ENCODE measurements at regions not wholly inside any gene's neighbourhood (a gene's known extent, or its start where the extent isn't known, plus 50 kb on each side); places are given as distances from the start of the nearest gene placed in this dataset.
A peak's percentile ranks its signal among the peaks of the same experiment; 100 is the strongest.

DNA sequence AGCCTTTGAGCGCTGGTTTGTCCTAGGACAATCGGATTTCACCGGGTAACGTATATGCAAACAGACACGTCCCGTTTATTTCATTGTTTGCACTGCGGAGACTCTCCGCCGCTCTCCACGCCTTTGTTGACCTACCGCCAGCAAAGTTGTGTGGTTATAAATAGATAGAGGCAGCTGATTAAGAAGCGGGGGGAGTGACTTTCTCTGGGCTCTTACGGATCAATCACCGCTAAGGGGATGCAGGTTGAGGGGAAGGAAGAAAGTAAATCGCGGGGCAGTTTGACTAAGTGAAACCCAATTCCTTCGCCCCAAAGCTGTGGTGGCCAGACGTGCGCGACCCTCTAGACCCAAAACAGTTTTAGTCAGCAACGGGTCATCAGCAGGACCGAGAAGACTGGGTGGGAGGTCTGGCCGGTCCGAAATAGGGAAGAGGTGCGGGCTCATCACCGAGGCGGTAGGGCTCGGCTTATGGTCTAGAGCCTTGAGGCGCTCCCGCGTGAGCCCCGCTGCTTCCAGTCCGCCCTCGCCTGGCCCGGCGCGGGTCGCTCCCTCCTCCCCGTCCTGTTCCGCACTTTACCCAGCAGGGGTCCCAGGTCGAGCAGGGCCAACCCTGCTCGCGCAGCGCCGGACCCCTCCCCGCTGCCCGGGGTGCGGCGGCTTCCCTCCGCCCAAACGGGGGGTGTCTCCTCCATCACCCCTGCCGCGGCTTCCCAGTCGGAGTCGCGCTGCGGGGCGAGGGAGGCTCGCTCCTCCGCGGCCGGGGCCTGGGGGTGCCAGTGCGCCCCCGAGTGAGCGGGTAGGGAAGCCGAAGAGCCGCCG lies 120.8 kb upstream of the RRP15 start:
- no peak for DNase-seq

- DNase-seq: no peak
These were observed 120.0 kb upstream of the RRP15 start for GRCh38 chr1:218164930-218165700.

DNA sequence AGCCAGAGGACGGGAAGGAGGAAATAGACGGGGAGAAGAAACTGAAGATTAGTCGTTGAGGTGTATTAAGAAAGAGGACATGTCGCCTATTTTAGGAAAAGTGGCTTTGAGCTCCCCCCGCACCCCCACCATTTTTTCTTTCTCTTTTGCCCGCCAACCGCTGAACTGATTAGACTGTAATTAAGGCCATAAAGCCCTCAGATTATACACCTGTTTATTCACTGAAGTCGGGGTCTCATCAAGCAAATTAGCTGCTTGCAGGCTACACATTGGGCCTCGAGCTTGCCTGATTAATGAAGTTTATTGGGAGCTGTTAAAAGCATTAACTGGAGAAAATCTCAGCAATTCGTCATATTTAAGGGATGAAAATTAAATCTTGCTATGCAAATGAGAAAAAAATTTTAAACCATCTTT lies 119.4 kb upstream of the RRP15 start:
- no peak for DNase-seq

DNA sequence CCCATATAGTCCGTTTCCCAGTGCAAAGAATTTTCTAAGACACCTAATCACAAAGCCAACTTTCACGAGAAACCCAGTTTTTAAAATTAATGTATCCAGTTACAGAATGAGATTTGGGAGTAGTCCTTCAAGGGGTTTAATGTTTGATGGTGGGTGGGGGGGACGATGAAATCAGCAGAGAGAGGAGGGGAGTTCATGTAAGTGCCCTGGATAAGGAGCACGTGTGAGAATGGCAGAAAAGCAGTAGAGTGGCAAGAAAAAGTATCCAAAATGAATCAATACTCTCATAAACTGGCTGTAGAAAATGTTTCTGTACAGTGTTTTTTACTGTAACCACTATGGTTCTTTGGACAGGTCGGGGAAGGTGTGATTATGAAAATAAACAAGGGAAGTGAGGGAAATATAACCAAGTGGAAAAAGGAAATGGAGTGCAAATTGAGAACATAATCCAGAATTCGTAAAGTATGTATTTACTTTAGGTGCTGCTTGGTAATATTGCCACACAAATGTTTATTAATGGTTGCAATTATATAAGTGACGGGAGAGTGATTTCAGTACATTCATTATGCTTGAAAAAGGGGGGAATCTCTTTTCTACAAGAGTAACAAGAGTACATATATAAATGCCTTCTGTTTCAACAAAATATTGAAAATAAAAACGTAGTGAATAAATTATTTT lies 118.7 kb upstream of the RRP15 start:
- no peak for DNase-seq

DNA sequence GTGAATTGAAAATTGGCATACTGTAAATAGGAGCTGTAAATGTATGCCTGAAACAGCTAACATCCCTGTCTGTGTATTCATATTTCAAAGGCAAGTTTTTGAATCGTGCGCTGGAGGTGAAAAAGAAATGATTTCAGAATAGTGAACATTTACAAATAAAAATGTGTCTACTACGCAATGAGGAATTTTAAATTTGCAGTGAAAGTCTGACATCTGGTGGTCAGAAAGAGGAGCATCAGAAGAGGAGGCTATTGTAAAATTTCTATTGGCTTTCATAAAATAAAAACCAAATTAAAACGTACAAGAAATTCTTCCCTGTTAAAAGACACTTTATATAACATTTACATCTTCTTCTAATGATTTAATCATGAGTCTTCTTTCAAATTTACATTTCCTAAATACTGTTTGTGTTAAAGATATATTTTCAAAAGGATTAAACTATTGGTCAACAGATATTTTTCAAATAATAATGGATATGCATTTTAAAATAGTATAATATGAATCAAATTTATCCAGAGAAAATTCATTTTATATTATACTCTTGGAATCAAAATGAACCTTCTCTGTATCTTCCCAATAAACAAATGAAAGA lies 113.7 kb upstream of the RRP15 start:
- DNase-seq: peak; percentile 41

- DNase-seq: no peak
These were observed 102.6 kb upstream of the RRP15 start for GRCh38 chr1:218182455-218182854.

GRCh38 chr1:218200979-218201378 lies 84.1 kb upstream of the RRP15 start:
- DNase-seq: no peak

GRCh38 chr1:218201601-218202000 lies 83.5 kb upstream of the RRP15 start:
- no peak for DNase-seq

DNA sequence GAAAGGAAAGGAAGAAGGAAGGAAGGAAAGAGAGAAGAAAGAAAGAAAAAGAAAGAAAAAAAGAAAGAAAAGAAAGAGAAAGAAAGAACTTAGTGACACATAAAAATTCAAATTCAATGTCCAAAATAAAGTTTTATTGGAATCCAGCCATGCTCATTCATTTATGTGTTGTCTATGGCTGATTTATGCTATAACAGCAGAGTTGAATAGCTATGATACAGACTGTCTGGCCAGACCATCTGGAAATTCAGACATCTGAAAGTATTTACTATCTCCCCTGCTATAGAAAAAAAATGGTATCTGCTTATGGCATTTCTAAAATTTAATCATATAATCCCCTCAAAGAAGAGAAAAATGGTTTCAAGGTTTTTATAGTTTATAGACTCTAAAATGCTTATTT lies 79.4 kb upstream of the RRP15 start:
- DNase-seq: no peak

DNA sequence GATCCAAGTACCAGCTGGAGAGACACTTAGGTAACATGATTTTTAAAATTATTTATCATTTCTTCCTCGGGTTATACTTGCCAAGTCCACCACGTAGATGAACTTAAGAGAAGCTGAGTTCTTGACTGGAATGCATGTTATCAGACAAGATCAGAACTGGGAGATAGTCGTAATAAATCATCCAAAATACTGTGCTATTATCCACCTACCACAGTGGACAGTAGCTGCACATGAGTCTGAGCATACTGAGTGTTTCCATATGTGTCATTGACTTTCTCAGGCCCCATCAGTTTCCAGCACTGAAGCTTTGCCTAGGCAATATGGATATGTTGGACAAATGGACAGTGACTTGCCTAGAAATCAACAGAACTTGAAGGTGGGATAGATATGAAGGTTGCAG lies 77.9 kb upstream of the RRP15 start:
- no peak for DNase-seq

- DNase-seq: no peak
These were observed 75.7 kb upstream of the RRP15 start for GRCh38 chr1:218209351-218209861.

DNA sequence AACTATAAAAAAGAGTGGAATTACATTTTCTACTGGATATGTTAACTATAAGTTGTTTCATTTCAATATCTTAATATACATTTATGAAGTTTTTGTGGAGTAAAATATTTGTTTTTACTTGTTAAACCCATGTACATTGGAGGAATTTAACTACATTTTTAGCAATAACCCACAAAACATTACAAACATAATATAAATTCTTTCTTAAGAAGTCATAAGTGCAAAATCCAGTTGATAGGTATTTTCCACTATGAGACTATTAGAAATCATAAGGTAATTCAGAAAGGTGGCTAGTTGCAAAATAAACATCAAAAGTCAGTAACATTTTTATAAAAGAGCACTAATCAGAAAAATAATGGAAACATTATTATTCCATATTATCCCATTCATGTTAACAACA lies 73.9 kb upstream of the RRP15 start:
- DNase-seq: no peak

DNA sequence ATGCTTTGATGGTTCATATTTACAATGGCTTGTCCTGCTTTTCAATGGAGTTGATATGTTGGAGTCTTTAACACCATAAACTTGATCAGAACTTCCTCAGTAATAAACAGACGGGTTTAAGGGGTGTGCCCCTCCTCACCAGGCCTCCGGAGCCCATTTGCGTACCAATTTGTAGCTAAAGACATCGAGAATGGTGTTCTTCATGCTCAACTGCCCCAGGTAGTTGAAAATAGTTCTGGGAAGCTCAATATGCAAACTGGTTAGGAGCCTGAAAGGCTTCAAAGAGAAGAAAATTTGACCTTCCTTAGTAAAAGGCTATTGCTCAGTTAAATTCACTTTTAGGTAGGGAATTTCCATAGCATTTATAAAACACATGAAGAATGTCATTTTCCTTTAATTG lies 68.1 kb upstream of the RRP15 start:
- DNase-seq: no peak

GRCh38 chr1:218219460-218219859 lies 65.6 kb upstream of the RRP15 start:
- DNase-seq: no peak

DNA sequence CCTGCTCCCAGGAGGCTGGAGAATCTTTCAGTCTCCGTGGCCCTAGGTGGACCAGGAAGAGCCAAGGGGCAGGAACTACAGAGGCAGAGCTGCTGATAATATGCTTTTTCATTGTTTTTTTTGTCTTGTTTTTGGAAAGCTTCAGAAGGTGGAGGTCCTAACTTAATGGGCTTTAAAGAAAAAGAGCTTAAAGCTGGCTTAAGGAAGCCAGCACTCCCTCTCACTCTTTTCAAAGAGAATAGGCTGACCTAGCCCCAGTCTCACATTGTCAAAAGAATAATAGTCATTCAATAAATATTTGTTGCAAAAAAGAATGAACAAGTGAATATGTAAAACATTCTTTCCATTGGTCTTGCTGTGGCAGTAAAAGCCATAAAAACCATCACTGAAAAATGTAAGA lies 61.0 kb upstream of the RRP15 start:
- DNase-seq: no peak

GRCh38 chr1:218226005-218226404 lies 59.1 kb upstream of the RRP15 start:
- DNase-seq: no peak
